HPDE6-E6E7 (cell line): ENCODE measurements at regions not wholly inside any gene's neighbourhood (a gene's known extent, or its start where the extent isn't known, plus 50 kb on each side); places are given as distances from the start of the nearest gene placed in this dataset.

Experiments used
- DNase-seq: peaks from one replicate; pipeline ENCODE4 v3.0.0; 2011; ENCODE audit warnings: missing footprints; ENCODE audit errors: extremely low spot score

GRCh38 chr4:156242390-156242789 lies 288.7 kb upstream of the CTSO start:
- no peak for DNase-seq

GRCh38 chr4:156241896-156242295 lies 288.2 kb upstream of the CTSO start:
- no peak for DNase-seq

GRCh38 chr4:156238171-156238570 lies 284.5 kb upstream of the CTSO start:
- DNase-seq, result peak; percentile 11

GRCh38 chr4:156237231-156237630 lies 283.6 kb upstream of the CTSO start:
- DNase-seq, result no peak

GRCh38 chr4:156230176-156230575 lies 276.5 kb upstream of the CTSO start:
- no peak for DNase-seq

GRCh38 chr4:156228676-156229075 lies 275.0 kb upstream of the CTSO start:
- DNase-seq, result no peak

- no peak for DNase-seq
Measured at GRCh38 chr4:156227321-156227720, 273.7 kb upstream of the CTSO start.

GRCh38 chr4:156223985-156224384 lies 270.3 kb upstream of the CTSO start:
- no peak for DNase-seq

GRCh38 chr4:156217236-156217635 lies 263.6 kb upstream of the CTSO start:
- DNase-seq, result no peak

GRCh38 chr4:156201050-156201449 lies 247.4 kb upstream of the CTSO start:
- DNase-seq, result no peak

- no peak for DNase-seq
Measured at GRCh38 chr4:156198511-156198910, 244.8 kb upstream of the CTSO start.

- DNase-seq, result no peak
Measured at GRCh38 chr4:156197216-156197615, 243.6 kb upstream of the CTSO start.

GRCh38 chr4:156196722-156197121 lies 243.1 kb upstream of the CTSO start:
- DNase-seq, result no peak

GRCh38 chr4:156195914-156196313 lies 242.2 kb upstream of the CTSO start:
- DNase-seq, result no peak

GRCh38 chr4:156194896-156195295 lies 241.2 kb upstream of the CTSO start:
- DNase-seq, result peak; percentile 29

- no peak for DNase-seq
Measured at GRCh38 chr4:156193800-156194199, 240.1 kb upstream of the CTSO start.

- DNase-seq, result no peak
Measured at GRCh38 chr4:156193106-156193505, 239.4 kb upstream of the CTSO start.

GRCh38 chr4:156192033-156192432 lies 238.4 kb upstream of the CTSO start:
- no peak for DNase-seq

GRCh38 chr4:156191044-156191781 lies 237.5 kb upstream of the CTSO start:
- no peak for DNase-seq

- no peak for DNase-seq
Measured at GRCh38 chr4:156190615-156191014, 236.9 kb upstream of the CTSO start.

- no peak for DNase-seq
Measured at GRCh38 chr4:156188596-156188995, 234.9 kb upstream of the CTSO start.

GRCh38 chr4:156186111-156186510 lies 232.4 kb upstream of the CTSO start:
- no peak for DNase-seq

GRCh38 chr4:156185514-156186055 lies 231.9 kb upstream of the CTSO start:
- DNase-seq, result no peak

- no peak for DNase-seq
Measured at GRCh38 chr4:156182269-156182668, 228.6 kb upstream of the CTSO start.
